ENCODE measurements at regions not wholly inside any gene's neighbourhood (a gene's known extent, or its start where the extent isn't known, plus 50 kb on each side); places are given as distances from the start of the nearest gene placed in this dataset.

- H3K4me2 ChIP-seq (ENCODE audit: low read length), result no peak overlapping the region
- Mint-ChIP-seq H3K27ac (ENCODE audit: unreplicated experiment) (no peak overlapping the region), H3K27me3 (ENCODE audit: low read depth, unreplicated experiment) (peaks cover 14% of the 10 kb centered on the region), H3K4me1 (ENCODE audit: low read depth, unreplicated experiment) (no peaks in the 10 kb centered on the region), H3K4me3 (ENCODE audit: unreplicated experiment) (no peak overlapping the region), H3K9me3 (ENCODE audit: unreplicated experiment) (peaks cover 5% of the 10 kb centered on the region), H3K36me3 (ENCODE audit: low read depth, unreplicated experiment) (no peaks in the 10 kb centered on the region)
- no peak for TF ChIP-seq EZH2 (IDR thresholded peaks at IDR 0.05; ENCODE audit: insufficient read depth, low read length)
- H3K4me1 ChIP-seq (ENCODE audit: insufficient read depth, low read length), result no peaks in the 10 kb centered on the region
- H2AFZ ChIP-seq (ENCODE audit: low read depth, low read length), result no peak overlapping the region
- H3K4me3 ChIP-seq (ENCODE audit: insufficient read depth, low read depth, low read length), result no peak overlapping the region
- no peak for FAIRE-seq
- H4K20me1 ChIP-seq (ENCODE audit: insufficient read depth, low read length), result no peaks in the 10 kb centered on the region
- no peaks in the 10 kb centered on the region for H3K79me2 ChIP-seq (ENCODE audit: insufficient read depth, low read length)
- no peaks in the 10 kb centered on the region for H3K27me3 ChIP-seq (ENCODE audit: insufficient read depth, low read length)
- H3K27ac ChIP-seq (ENCODE audit: low read depth, low read length), result no peak overlapping the region
- H3K36me3 ChIP-seq (ENCODE audit: insufficient read depth, low read length), result no peaks in the 10 kb centered on the region
- H3K9ac ChIP-seq (ENCODE audit: low read length), result no peak overlapping the region
- DNase-seq (ENCODE audit: low read depth), result peak; percentile 6
- H3K9me3 ChIP-seq (ENCODE audit: insufficient read depth, low read depth, low read length), result no peaks in the 10 kb centered on the region
Observed at GRCh38 chr12:93032758-93033157, 103.7 kb upstream of the EEA1 start.

- no peaks in the 10 kb centered on the region for H3K4me1 Mint-ChIP-seq (ENCODE audit: low read depth, unreplicated experiment)
- H4K20me1 ChIP-seq (ENCODE audit: insufficient read depth, low read length), result no peaks in the 10 kb centered on the region
- no peaks in the 10 kb centered on the region for H3K79me2 ChIP-seq (ENCODE audit: insufficient read depth, low read length)
- H3K36me3 Mint-ChIP-seq (ENCODE audit: low read depth, unreplicated experiment), result no peaks in the 10 kb centered on the region
- DNase-seq (ENCODE audit: low read depth) (no peak), FAIRE-seq (no peak)
- no peak overlapping the region for H2AFZ ChIP-seq (ENCODE audit: low read depth, low read length)
- H3K9me3 ChIP-seq (ENCODE audit: insufficient read depth, low read depth, low read length), result no peaks in the 10 kb centered on the region
- H3K9ac ChIP-seq (ENCODE audit: low read length), result no peak overlapping the region
- no peak overlapping the region for H3K27ac ChIP-seq (ENCODE audit: low read depth, low read length)
- TF ChIP-seq EZH2 (IDR thresholded peaks at IDR 0.05; ENCODE audit: insufficient read depth, low read length), result no peak
- no peak for TF ChIP-seq CTCF (IDR thresholded peaks at IDR 0.05; ENCODE audit: insufficient read depth, low read depth, low read length)
- no peaks in the 10 kb centered on the region for H3K36me3 ChIP-seq (ENCODE audit: insufficient read depth, low read length)
- H3K4me3 Mint-ChIP-seq (ENCODE audit: unreplicated experiment), result no peak overlapping the region
- no peaks in the 10 kb centered on the region for H3K4me1 ChIP-seq (ENCODE audit: insufficient read depth, low read length)
- no peak overlapping the region for H3K27ac Mint-ChIP-seq (ENCODE audit: unreplicated experiment)
- no peak overlapping the region for H3K4me2 ChIP-seq (ENCODE audit: low read length)
- H3K9me3 Mint-ChIP-seq (ENCODE audit: unreplicated experiment), result peaks cover 5% of the 10 kb centered on the region
- H3K27me3 ChIP-seq (ENCODE audit: insufficient read depth, low read length), result no peaks in the 10 kb centered on the region
- H3K27me3 Mint-ChIP-seq (ENCODE audit: low read depth, unreplicated experiment), result peaks cover 14% of the 10 kb centered on the region
- no peak overlapping the region for H3K4me3 ChIP-seq (ENCODE audit: insufficient read depth, low read depth, low read length)
Observed at GRCh38 chr12:93033948-93034347, 104.9 kb upstream of the EEA1 start.

- peaks cover 3% of the 10 kb centered on the region for H3K4me1 Mint-ChIP-seq (ENCODE audit: low read depth, unreplicated experiment)
- H2AFZ ChIP-seq (ENCODE audit: low read depth, low read length), result no peak overlapping the region
- H3K9me3 Mint-ChIP-seq (ENCODE audit: unreplicated experiment), result peaks cover 5% of the 10 kb centered on the region
- no peaks in the 10 kb centered on the region for H3K4me1 ChIP-seq (ENCODE audit: insufficient read depth, low read length)
- H3K4me3 Mint-ChIP-seq (ENCODE audit: unreplicated experiment), result no peak overlapping the region
- TF ChIP-seq EZH2 (IDR thresholded peaks at IDR 0.05; ENCODE audit: insufficient read depth, low read length) (no peak), CTCF (IDR thresholded peaks at IDR 0.05; ENCODE audit: insufficient read depth, low read depth, low read length) (no peak)
- no peak overlapping the region for H3K27ac ChIP-seq (ENCODE audit: low read depth, low read length)
- no peak overlapping the region for H3K4me2 ChIP-seq (ENCODE audit: low read length)
- no peaks in the 10 kb centered on the region for H3K79me2 ChIP-seq (ENCODE audit: insufficient read depth, low read length)
- DNase-seq (ENCODE audit: low read depth) (no peak), FAIRE-seq (no peak)
- H3K4me3 ChIP-seq (ENCODE audit: insufficient read depth, low read depth, low read length), result no peak overlapping the region
- H3K9me3 ChIP-seq (ENCODE audit: insufficient read depth, low read depth, low read length), result no peaks in the 10 kb centered on the region
- H3K27me3 ChIP-seq (ENCODE audit: insufficient read depth, low read length), result no peaks in the 10 kb centered on the region
- no peak overlapping the region for H3K9ac ChIP-seq (ENCODE audit: low read length)
- no peak overlapping the region for H3K27ac Mint-ChIP-seq (ENCODE audit: unreplicated experiment)
- no peaks in the 10 kb centered on the region for H4K20me1 ChIP-seq (ENCODE audit: insufficient read depth, low read length)
- peaks cover 9% of the 10 kb centered on the region for H3K27me3 Mint-ChIP-seq (ENCODE audit: low read depth, unreplicated experiment)
- no peaks in the 10 kb centered on the region for H3K36me3 ChIP-seq (ENCODE audit: insufficient read depth, low read length)
- no peaks in the 10 kb centered on the region for H3K36me3 Mint-ChIP-seq (ENCODE audit: low read depth, unreplicated experiment)
Observed at GRCh38 chr12:93039062-93039461, 110.0 kb upstream of the EEA1 start.

Data from astrocyte (in vitro differentiated cells and primary cell).